Right hindlimb (tissue), 1 donor: ENCODE measurements at regions not wholly inside any gene's neighbourhood (a gene's known extent, or its start where the extent isn't known, plus 50 kb on each side); places are given as distances from the start of the nearest gene placed in this dataset.

Experiments
- DNase-seq: peaks from one replicate; pipeline ENCODE4 v3.0.0-alpha.2; 2018

- DNase-seq, result no peak
These were observed 1091.2 kb upstream of the PIK3C3 start for GRCh38 chr18:40863801-40864200.

- DNase-seq, result no peak
These were observed 1094.8 kb upstream of the PIK3C3 start for GRCh38 chr18:40860189-40860588.

- DNase-seq, result no peak
These were observed 1099.4 kb upstream of the PIK3C3 start for GRCh38 chr18:40855661-40856060.

GRCh38 chr18:40852406-40852805 lies 1102.6 kb upstream of the PIK3C3 start:
- DNase-seq, result no peak

- peak; percentile 18 for DNase-seq
These were observed 1104.0 kb upstream of the PIK3C3 start for GRCh38 chr18:40851014-40851429.

- no peak for DNase-seq
These were observed 1105.1 kb upstream of the PIK3C3 start for GRCh38 chr18:40849886-40850285.

GRCh38 chr18:40841467-40841866 lies 1113.6 kb upstream of the PIK3C3 start:
- DNase-seq, result no peak

GRCh38 chr18:40841063-40841462 lies 1114.0 kb upstream of the PIK3C3 start:
- no peak for DNase-seq

GRCh38 chr18:40832362-40832761 lies 1122.7 kb upstream of the PIK3C3 start:
- DNase-seq, result no peak

- no peak for DNase-seq
These were observed 1130.7 kb upstream of the PIK3C3 start for GRCh38 chr18:40824291-40824690.

GRCh38 chr18:40821596-40822243 lies 1133.3 kb upstream of the PIK3C3 start:
- no peak for DNase-seq

- no peak for DNase-seq
These were observed 1142.0 kb upstream of the PIK3C3 start for GRCh38 chr18:40812981-40813515.

- no peak for DNase-seq
These were observed 1144.7 kb upstream of the PIK3C3 start for GRCh38 chr18:40810372-40810771.

- DNase-seq, result no peak
These were observed 1165.7 kb upstream of the PIK3C3 start for GRCh38 chr18:40789286-40789685.

GRCh38 chr18:40782453-40783130 lies 1172.4 kb upstream of the PIK3C3 start:
- DNase-seq, result no peak

- DNase-seq, result no peak
These were observed 1185.2 kb upstream of the PIK3C3 start for GRCh38 chr18:40769786-40770185.

GRCh38 chr18:40760251-40760650 lies 1194.8 kb upstream of the PIK3C3 start:
- DNase-seq, result no peak

GRCh38 chr18:40754477-40754876 lies 1200.6 kb upstream of the PIK3C3 start:
- no peak for DNase-seq

GRCh38 chr18:40752316-40752715 lies 1202.7 kb upstream of the PIK3C3 start:
- no peak for DNase-seq

- DNase-seq, result no peak
These were observed 1203.8 kb upstream of the PIK3C3 start for GRCh38 chr18:40751186-40751585.

GRCh38 chr18:40739029-40739428 lies 1216.0 kb upstream of the PIK3C3 start:
- DNase-seq, result no peak

GRCh38 chr18:40738321-40738880 lies 1216.6 kb upstream of the PIK3C3 start:
- no peak for DNase-seq

GRCh38 chr18:40708726-40709125 lies 1246.3 kb upstream of the PIK3C3 start:
- no peak for DNase-seq

GRCh38 chr18:40707797-40708196 lies 1247.2 kb upstream of the PIK3C3 start:
- DNase-seq, result no peak
